SW 1271 (cell line): ENCODE measurements at regions not wholly inside any gene's neighbourhood (a gene's known extent, or its start where the extent isn't known, plus 50 kb on each side); places are given as distances from the start of the nearest gene placed in this dataset.
A peak's percentile ranks its signal among the peaks of the same experiment; 100 is the strongest.

Experiments used
- DNase-seq, 2 experiments: peaks; one replicate each; lab custom pipeline; 2025; lab: John Stamatoyannopoulos, UW

- no peak for DNase-seq
These were observed 931.0 kb downstream of the EPHA4 start for GRCh38 chr2:220641137-220641536.

- no peak for DNase-seq
These were observed 925.7 kb downstream of the EPHA4 start for GRCh38 chr2:220646424-220646823.

GRCh38 chr2:220648628-220649027 lies 923.5 kb downstream of the EPHA4 start:
- DNase-seq: no peak

- DNase-seq: no peak
These were observed 918.3 kb downstream of the EPHA4 start for GRCh38 chr2:220653776-220654175.

GRCh38 chr2:220654322-220654721 lies 917.8 kb downstream of the EPHA4 start:
- no peak for DNase-seq

- DNase-seq: no peak
These were observed 911.6 kb downstream of the EPHA4 start for GRCh38 chr2:220660277-220661145.

GRCh38 chr2:220662431-220662830 lies 909.7 kb downstream of the EPHA4 start:
- DNase-seq: no peak

GRCh38 chr2:220663065-220663464 lies 909.0 kb downstream of the EPHA4 start:
- no peak for DNase-seq

GRCh38 chr2:220664272-220665107 lies 907.6 kb downstream of the EPHA4 start:
- no peak for DNase-seq

GRCh38 chr2:220665108-220665471 lies 907.0 kb downstream of the EPHA4 start:
- DNase-seq: no peak

GRCh38 chr2:220669324-220669723 lies 902.8 kb downstream of the EPHA4 start:
- DNase-seq: no peak

- DNase-seq: no peak
These were observed 901.6 kb downstream of the EPHA4 start for GRCh38 chr2:220670511-220670910.

GRCh38 chr2:220673151-220673874 lies 898.8 kb downstream of the EPHA4 start:
- DNase-seq: no peak

GRCh38 chr2:220674033-220674432 lies 898.1 kb downstream of the EPHA4 start:
- DNase-seq: no peak

- DNase-seq: no peak
These were observed 895.4 kb downstream of the EPHA4 start for GRCh38 chr2:220676695-220677094.

GRCh38 chr2:220678943-220679342 lies 893.2 kb downstream of the EPHA4 start:
- DNase-seq: no peak

GRCh38 chr2:220682616-220683015 lies 889.5 kb downstream of the EPHA4 start:
- DNase-seq: no peak

GRCh38 chr2:220684099-220684498 lies 888.0 kb downstream of the EPHA4 start:
- DNase-seq: no peak

GRCh38 chr2:220687231-220687843 lies 884.8 kb downstream of the EPHA4 start:
- peak in 1 of 2 experiments; percentile 28 for DNase-seq

GRCh38 chr2:220695397-220696279 lies 876.5 kb downstream of the EPHA4 start:
- no peak for DNase-seq

GRCh38 chr2:220696280-220696669 lies 875.8 kb downstream of the EPHA4 start:
- DNase-seq: no peak
